HuH-7 (cell line): ENCODE measurements at regions not wholly inside any gene's neighbourhood (a gene's known extent, or its start where the extent isn't known, plus 50 kb on each side); places are given as distances from the start of the nearest gene placed in this dataset.
"Not testable (repeated sequence)": the region's sequence is repeated elsewhere in the genome, so short reads cannot be mapped to it uniquely, and the experiment has no call there.

Experiments
- DNase-seq: peaks from one replicate; pipeline ENCODE4 v3.0.0; 2011; ENCODE audit warnings: low spot score

DNA sequence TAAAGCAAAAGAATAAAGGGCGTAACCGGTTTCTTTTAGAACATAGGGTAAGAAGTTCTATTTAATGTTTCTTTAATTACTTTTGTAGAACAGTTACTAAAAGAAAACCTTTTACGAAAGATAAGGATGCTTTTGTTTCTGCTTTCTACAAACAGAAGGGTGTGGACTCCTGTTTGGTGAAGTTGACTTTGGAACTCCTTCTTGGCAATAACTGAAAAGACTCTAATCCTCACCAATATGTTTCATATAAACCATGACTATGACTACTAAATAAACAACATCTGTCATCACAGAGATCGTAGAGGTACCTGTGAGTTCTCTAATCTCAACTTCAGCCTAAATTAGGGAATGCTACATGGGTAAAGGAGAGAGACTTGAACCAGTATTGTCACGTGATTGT lies 210.8 kb upstream of the FLRT2 start:
- no peak for DNase-seq

DNA sequence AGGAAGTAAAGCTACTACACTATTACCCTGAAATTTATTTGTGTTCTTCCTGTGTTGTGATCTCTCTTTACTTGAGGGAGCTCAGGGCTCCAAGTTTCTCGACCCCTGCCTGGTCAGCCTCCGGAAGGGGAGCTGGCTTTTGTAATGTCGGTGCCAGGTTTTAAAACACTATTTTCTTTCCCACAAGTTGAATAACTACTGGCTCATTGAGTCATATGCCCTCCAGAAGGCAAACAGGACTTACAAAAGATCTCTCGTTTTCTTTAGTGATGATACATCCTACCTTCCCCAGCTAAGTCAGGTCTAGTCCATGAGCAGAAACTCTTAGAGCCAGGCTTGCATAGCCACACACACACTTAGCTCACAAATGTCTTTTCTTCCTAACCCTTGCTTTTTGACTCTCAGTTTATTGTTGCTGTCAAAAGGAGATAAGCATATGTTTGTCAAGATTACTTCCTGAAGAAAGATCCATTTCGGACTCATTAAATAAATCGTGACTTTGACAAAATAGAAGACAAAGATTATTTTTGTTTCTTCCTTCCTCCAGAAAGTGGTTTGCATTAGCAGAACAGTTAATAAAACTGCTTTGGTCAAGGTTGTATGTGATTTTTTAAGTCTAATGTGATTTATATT lies 209.8 kb upstream of the FLRT2 start:
- DNase-seq: no peak

DNA sequence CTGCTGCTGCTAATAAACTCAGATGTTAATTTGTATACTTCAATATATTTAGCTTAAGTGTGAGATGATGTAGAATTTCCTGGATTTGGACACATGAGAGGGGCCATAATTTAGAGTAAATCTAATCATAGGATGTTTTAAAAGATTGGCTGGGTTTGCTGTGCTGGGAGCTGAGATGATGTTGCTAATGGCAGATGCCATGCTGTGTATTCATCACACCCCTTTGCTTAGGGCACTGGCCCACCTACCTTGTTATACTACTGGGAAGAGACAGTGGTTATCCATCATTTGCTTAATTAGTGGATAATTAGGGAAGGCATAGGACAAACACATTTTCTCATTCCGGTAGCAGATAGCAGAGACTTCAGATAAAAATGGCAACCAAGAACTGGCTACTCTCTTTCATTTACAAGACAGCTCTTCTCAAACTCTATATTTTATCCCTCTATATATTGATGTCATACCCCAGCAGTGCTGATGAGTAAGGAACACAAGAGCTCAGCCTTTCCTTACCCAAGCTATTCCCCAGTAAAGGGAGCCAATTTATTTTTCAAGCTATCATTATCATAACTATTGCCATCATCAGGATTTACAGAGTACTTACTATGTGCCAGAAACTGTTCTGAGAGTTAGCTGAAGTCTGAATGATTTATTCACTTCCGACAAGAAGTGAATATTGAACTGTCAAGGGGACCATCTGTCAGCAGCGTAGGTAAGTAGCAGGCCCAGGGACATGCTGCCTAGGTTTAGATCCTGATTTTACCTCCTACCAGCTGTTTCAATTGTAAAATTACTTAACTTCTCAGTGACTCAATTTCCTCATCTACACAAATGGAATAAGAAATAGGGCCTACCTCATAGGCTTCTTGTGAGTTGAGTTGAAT lies 204.6 kb upstream of the FLRT2 start:
- no peak for DNase-seq

DNA sequence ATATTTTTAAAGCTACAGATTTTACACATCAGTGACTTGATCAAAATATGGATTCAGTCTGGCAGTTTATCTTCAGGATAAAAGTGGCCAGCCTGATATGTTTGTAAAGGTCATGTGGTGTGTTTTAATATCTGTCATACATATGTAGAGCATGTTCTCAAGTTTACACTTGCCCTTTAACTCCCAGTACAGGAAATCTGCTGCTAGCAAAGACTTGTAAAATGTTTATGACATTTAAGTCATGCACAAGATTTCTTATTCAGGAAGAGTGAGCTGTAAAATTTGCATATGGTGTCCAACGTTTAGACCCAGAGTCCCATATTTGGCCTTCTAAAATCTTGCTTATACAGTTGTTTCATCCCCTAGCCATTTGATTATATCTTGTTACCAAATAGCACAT lies 197.5 kb upstream of the FLRT2 start:
- DNase-seq: no peak

DNA sequence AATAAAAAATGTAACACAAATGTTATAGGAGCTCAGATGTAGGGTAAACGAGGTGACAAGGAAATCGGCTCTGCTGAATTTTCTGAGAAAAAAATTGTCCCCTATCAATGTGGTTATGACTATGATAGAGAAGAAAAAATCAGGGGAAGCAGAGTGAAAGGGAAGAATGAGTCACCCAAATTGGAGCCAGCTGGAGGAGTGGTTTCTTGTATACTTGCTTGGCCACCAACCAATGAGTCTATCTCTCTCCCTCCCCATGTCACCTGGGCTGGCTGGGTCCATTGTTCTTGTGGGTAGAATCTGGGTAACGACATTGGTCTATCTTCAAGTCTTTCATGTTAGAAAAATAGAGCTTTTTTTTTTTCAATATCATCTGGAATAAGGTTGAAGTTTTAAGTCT lies 196.6 kb upstream of the FLRT2 start:
- no peak for DNase-seq

DNA sequence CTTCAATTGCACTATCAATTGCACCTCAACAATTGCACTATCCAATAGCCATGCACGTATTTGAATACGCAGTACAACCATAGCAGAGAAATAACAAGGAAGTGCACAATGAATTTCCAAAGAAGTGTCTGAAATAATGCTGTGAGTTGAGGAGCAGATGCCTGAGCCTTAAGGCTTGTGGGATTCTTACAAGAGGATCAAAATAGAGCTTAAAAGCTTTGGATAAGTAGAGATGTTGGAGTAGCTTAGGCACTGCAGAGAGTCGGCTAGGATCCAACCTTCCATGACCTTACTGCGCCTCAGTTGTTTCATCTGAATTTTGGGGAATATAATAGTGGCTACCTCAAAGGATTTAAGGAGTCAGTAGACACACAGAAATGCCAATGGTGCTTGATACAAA lies 196.1 kb upstream of the FLRT2 start:
- DNase-seq: no peak

DNA sequence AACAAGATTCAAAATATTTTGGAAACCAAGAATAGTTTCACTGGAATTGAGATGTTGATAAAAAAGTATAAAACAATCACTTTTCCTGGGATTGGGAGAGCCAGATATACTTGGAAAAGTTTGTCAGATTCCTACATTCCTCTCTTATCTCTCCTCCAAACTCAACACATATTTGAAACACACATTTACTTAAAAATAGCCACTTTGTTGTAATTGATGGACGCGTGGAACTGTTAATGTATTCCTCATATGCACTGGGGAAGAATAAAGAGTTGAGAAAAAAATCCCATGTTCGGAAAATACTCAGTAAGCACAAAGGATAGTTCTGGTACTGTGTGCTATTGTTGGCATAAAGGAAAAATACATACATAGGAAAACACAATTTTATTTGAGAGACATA lies 195.6 kb upstream of the FLRT2 start:
- no peak for DNase-seq

DNA sequence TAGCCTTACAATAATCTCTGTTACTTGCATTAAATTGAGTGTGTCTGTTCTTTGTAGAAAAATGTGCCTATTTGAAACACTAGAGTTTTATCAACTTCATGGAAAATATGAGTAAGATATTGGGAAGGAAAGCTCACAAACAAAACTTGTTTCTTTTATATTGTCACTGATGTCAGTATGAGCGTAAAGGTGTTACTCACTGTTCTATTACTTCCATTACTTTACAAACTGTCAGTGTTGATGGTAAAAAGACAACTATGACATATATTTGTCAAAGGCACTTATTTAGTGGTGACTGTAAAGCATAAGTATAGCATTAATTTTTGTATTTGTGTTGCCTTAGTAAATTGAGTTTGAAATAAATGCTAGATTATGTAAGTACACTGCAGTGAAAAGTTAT lies 193.7 kb upstream of the FLRT2 start:
- DNase-seq: no peak

DNA sequence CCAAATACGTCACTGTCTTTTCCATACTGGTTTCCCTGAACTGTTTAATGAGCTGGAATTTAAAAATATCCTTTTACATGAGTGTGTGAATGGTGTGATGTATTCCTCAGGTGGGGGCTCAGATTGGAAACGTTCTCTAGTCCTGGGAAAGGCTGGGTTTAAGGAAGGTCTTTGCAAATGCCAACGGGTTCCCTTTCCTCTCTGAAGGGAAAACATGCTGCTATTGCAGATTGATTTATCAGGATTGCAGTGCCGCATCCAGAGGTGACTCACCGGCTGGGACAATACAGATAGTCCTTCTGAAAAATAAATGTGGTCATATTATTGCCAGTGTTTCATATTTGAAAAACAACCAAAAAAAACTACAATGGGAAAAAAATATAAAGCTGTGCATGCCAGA lies 193.1 kb upstream of the FLRT2 start:
- DNase-seq: no peak

DNA sequence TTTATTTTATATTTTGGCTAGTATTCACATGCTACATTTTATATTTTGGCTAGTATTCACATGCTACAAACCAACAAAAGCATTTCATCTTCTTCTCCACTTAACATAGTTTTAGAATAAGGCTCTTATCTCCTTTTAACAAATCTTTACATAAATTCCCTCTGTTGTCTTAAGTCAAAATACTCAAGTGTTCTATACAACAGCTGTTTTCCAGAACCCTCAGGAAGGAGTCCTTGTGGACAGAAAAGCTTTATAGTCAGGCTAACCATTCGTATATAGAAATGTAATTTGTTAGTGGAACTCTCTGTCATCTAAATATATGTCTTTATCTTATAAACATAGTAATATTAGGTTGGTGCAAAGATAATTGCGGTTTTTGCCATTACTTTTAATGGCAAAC lies 191.0 kb upstream of the FLRT2 start:
- DNase-seq: no peak

DNA sequence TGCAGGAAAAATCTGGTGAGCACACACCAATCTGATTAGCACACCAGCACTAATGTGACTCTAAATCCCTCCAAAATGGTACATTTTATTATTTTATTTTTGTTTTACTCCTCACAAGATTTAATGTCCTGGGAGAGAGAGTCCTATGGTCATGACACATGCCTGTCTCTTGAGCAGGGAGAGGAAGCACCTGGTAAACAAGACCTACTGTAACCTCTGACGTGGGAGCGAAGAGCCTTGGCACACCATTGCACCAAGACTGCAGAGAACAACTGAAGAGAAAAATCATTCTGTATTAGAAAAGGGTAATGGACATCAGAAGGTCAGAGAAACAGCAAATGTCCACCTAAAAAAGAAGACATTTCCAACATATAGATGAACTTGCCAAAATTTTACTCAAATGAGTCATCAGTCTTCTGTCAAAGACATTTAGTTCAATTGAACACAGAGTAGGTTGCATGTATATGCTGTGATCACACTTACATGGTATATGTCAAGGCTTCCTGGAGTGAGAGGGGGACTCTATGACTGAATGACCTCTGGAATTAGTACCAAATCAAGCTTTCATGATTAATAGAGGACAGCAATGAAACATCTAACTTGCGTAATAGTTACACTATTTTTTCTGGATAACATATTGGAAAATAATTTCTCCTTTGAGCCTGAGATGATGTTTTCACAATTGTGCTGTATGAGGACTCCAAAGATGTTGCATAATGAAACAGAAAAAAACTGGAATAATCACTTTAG lies 186.9 kb upstream of the FLRT2 start:
- DNase-seq: no peak

DNA sequence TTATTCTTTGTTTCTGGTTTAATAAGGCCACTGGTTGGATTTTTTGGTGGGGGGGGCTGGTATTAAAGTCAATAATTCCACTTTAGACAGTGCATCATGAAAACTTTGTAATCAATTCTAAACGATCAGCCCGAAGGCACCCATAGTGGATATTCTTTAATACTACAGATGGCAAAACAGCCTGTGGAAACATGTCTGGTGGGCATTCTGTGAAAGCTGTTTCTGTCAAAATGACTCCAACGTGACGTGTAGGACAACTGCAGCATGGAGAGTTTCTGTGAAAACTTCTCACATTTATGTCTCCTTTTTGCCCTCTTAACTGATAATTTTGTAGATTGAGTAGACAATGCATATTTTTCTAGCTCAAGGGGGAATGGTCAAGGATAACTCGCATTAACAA lies 185.8 kb upstream of the FLRT2 start:
- DNase-seq: no peak

DNA sequence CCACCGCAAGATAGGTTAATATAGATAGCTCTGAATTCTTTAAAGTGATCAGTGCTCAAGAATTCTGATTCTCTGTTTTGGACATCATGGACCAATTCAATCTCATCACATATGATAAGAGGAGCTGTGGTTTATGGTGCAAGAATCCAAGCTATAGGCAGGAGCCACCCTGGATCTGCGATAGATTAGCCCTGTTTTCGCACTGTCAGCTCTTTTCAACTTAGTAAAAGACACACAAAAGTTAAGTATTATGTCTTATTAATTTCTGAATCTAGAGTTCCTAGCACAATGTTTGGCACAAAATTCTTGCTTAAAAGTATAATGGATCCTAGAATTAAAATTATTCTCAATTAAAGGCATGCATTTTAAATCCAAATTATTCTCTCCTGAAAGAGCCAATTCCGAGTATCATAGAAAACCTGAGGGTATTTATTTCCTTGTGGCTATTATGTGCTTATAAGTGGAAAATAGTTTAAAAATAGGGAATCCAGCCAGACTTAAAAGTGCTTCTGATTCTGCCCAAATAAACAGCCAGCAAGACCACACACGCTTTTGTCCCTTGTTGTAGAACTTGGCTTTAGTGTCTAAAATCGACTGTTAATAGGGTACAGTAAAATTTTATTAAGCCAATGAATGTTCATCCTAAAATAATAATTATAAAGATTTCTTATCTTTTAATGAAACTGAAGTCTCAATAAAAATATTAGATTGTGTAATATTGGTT lies 184.9 kb upstream of the FLRT2 start:
- no peak for DNase-seq

DNA sequence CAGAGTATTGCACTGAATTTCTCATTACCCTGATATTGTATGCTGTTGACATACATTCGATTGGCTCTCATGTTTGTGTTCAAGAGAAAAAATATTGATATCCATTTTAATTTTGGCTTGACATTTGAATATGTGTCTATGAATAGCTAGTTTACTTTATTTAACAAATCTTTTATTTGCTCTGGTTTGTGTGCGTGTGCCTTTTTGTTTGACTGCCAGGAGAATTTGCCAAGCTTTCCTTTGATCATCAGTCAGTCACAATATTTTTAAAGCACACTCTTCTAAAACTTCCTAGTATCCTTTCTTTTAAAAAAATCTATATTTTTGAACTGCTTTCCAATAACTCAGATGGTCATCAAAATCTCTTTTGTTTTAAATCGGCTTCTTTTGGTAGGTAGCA lies 179.3 kb upstream of the FLRT2 start:
- DNase-seq: no peak

DNA sequence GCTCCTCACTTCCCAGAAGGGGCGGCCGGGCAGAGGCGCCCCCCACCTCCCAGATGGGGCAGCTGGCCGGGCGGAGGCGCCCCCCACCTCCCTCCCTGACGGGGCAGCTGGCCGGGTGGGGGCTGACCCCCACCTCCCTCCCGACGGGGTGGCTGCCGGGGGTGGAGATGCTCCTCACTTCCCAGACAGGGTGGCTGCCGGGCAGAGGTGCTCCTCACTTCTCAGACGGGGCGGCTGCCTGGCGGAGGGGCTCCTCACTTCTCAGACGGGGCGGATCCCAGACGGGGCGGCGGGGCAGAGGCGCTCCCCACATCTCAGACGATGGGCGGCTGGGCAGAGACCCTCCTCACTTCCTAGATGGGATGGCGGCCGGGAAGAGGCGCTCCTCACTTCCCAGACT lies 177.4 kb upstream of the FLRT2 start:
- DNase-seq: not testable (repeated sequence)

DNA sequence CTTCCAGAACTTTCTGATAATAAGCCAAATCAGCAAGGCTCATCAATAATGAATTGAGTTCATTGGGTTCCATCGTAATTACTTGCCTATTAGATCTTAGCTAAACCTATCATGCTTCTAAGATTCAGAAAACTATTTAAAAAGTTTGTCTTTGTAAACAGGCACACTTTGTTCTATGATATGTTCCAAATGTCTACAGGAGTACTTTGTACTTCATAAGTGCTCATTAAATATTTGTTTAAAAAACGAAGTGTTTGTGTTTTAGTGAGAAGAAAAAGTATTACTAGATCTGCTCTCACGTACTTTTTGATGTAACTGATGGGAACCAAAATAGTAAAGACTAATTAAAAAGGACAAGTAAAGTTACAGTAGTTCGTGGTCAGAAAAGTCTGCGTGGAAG lies 172.8 kb upstream of the FLRT2 start:
- DNase-seq: no peak

DNA sequence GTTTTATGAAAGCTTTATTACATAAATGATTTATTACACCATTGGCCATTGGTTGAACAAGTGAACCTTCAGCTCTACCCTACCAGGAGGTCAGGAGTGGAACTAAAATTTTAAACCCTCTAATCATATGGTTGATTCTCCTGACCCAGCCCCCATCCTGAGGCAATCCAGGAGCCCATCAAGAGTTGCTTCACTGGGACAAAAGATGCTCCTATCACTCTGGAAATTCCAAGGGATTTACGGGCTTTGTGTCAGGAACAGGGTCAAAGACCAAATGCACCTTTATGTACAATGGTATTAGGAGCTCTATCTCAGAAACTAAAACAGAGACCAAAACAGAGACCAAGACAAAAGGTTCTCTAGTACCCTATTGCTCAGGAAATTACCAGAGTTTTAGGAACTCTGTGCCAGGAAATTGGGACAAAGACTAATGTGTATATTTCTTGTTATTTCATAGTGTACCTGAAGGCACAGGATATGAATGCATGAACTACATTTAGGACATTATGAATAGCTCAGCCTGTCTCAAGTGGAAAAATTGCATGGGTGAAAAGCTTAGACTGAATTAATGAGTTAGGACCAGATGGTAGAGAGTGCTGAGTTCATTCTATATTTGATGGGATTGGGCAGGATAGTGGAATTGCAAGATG lies 171.7 kb upstream of the FLRT2 start:
- no peak for DNase-seq

DNA sequence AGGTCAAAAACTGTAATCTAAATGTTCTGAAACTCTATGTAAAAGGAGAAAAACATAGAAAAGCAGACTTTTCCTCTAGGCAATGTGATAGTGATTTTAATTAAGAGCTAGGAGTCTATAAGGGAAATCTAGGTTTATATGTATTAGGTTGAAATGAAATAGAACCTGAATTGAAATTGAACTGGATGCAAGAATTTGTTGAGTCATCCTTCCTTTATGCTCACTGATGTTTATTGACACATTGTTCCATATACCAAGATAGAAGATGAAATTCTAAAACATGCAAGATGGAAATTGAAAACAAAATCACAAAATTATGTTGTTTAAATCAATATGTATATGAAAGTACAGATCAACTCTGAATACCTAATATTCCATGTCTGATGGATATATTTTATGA lies 170.4 kb upstream of the FLRT2 start:
- no peak for DNase-seq

DNA sequence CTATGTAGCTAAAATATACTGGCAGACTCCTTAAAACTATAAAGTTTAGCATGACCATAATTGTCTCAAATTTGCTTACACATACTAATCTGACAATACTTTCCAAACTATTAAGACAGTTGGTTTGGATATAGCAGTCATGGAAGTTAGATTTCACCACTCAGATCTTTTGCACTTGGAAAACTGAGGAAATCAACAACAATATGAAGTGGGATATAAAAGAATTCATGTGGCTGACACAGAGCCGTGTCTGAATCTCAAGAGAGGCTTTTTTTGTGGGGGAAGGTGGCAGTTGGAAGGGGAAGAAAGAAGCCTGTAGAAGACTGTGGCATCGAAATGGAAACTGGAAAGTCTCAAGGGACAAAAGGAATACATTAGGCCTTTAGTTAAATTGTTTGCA lies 166.6 kb upstream of the FLRT2 start:
- no peak for DNase-seq

DNA sequence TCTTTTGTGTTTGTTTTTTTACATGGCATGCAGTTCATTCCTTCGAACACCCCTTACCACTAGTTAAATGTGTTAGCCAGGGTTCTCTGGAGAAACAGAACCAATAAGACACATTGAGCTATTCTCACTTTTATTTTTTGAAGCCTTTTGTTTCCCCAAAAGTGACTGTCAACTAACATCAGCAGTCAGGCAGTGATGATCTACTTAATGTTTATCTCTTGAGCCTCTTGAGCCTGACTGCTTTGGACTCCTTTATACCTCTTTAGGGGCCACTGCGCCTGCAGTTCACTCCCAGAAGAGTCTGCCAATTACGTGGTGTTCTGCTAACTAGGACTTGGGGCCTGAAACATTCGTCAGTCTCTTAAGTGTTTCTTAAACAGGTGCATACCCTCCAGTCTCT lies 163.7 kb upstream of the FLRT2 start:
- DNase-seq: no peak

DNA sequence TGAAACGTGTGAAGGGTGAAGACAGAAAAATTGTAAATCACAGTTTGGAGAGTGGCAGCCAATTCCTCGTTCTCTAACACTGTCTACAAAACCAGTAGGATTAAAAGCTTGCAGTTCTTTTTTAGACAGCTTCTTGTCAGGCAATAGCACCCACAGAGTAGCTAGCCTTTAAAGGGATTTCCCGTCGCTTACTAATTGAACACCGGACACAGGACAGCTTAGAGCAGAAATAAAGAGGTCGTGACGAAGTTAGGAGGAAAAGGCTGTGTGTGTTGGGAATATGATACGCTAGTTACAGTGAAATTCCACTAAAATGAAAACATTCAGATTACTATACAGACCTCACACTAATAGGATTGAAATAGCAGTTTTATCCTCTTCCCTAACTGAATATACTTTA lies 149.1 kb upstream of the FLRT2 start:
- no peak for DNase-seq

DNA sequence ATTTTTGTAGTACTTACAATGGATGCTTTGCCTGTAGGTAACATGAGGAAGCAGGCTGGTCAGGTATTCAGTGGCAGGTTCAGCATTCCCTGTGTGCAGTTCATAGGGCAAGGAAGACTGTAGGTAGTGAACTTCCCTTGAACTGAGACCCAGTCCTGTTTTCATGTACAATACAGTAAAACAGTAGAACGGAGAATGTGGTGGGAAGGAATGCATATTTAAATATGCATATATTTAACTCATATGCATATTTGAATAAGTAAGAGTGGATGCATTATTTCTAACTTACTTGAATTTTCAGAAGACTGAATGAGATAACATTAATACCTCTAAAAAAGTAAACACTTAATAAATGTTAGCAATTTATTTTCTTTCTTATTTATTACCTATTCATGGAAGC lies 147.6 kb upstream of the FLRT2 start:
- DNase-seq: no peak
